OCI-LY7 (cell line): ENCODE measurements at regions not wholly inside any gene's neighbourhood (a gene's known extent, or its start where the extent isn't known, plus 50 kb on each side); places are given as distances from the start of the nearest gene placed in this dataset.

Experiments
- CTCF ChIP-seq: fragments of 200-600 bp; sonication (generic); conservative IDR thresholded peaks from 2 replicates; pipeline ENCODE4 v1.5.1; 2014; ENCODE audit warnings: mild to moderate bottlenecking, antibody characterized with exemption, low read length, moderate library complexity, mixed read lengths
- EZH2phosphoT487 ChIP-seq: fragments of 200-600 bp; sonication (generic); IDR thresholded peaks from 2 replicates; pipeline ENCODE4 v1.6.1; 2018; ENCODE audit warnings: low read depth, borderline replicate concordance, mild to moderate bottlenecking, mixed run types, antibody characterized with exemption, low read length, moderate library complexity, mixed read lengths

- TF ChIP-seq CTCF: no peak
- TF ChIP-seq EZH2phosphoT487: no peak
Observed at GRCh38 chr2:120628248-120628647, 107.4 kb upstream of the GLI2 start.
